ENCODE measurements at regions not wholly inside any gene's neighbourhood (a gene's known extent, or its start where the extent isn't known, plus 50 kb on each side); places are given as distances from the start of the nearest gene placed in this dataset.

- Mint-ChIP-seq H3K36me3 (ENCODE audit: low read depth) (no peaks in the 10 kb centered on the region), H3K9me3 (no peaks in the 10 kb centered on the region), H3K4me1 (no peaks in the 10 kb centered on the region), H3K4me3 (no peak overlapping the region), H3K27me3 (ENCODE audit: low read depth) (peaks cover 13% of the 10 kb centered on the region), H3K27ac (ENCODE audit: unreplicated experiment) (no peak overlapping the region)
- TF ChIP-seq CTCF (conservative IDR thresholded peaks at IDR 0.05) = no peak
- no peak for DNase-seq (ENCODE audit: low read depth, low spot score)
These were observed 94.3 kb downstream of the PRLHR start for GRCh38 chr10:118501171-118501570.

- no peaks in the 10 kb centered on the region for H3K36me3 Mint-ChIP-seq (ENCODE audit: low read depth)
- no peak for TF ChIP-seq CTCF (conservative IDR thresholded peaks at IDR 0.05)
- no peak overlapping the region for H3K27ac Mint-ChIP-seq (ENCODE audit: unreplicated experiment)
- H3K9me3 Mint-ChIP-seq = no peaks in the 10 kb centered on the region
- H3K4me1 Mint-ChIP-seq = no peaks in the 10 kb centered on the region
- no peak for DNase-seq (ENCODE audit: low read depth, low spot score)
- H3K4me3 Mint-ChIP-seq = no peak overlapping the region
- peaks cover 13% of the 10 kb centered on the region for H3K27me3 Mint-ChIP-seq (ENCODE audit: low read depth)
These were observed 94.9 kb downstream of the PRLHR start for GRCh38 chr10:118500477-118501104.

GRCh38 chr10:118499186-118499585 lies 96.3 kb downstream of the PRLHR start:
- Mint-ChIP-seq H3K9me3 (no peaks in the 10 kb centered on the region), H3K4me3 (no peak overlapping the region), H3K36me3 (ENCODE audit: low read depth) (no peaks in the 10 kb centered on the region), H3K27ac (ENCODE audit: unreplicated experiment) (no peak overlapping the region), H3K4me1 (no peaks in the 10 kb centered on the region), H3K27me3 (ENCODE audit: low read depth) (peaks cover 6% of the 10 kb centered on the region)
- no peak for TF ChIP-seq CTCF (conservative IDR thresholded peaks at IDR 0.05)
- no peak for DNase-seq (ENCODE audit: low read depth, low spot score)

GRCh38 chr10:118498623-118499022 lies 96.8 kb downstream of the PRLHR start:
- DNase-seq (ENCODE audit: low read depth, low spot score) = no peak
- Mint-ChIP-seq H3K4me3 (no peak overlapping the region), H3K4me1 (no peaks in the 10 kb centered on the region), H3K27me3 (ENCODE audit: low read depth) (no peaks in the 10 kb centered on the region), H3K9me3 (no peaks in the 10 kb centered on the region), H3K27ac (ENCODE audit: unreplicated experiment) (no peak overlapping the region), H3K36me3 (ENCODE audit: low read depth) (no peaks in the 10 kb centered on the region)
- TF ChIP-seq CTCF (conservative IDR thresholded peaks at IDR 0.05) = no peak

GRCh38 chr10:118497227-118497626 lies 98.2 kb downstream of the PRLHR start:
- no peaks in the 10 kb centered on the region for H3K36me3 Mint-ChIP-seq (ENCODE audit: low read depth)
- no peak for DNase-seq (ENCODE audit: low read depth, low spot score)
- no peak for TF ChIP-seq CTCF (conservative IDR thresholded peaks at IDR 0.05)
- no peaks in the 10 kb centered on the region for H3K9me3 Mint-ChIP-seq
- H3K27me3 Mint-ChIP-seq (ENCODE audit: low read depth) = no peaks in the 10 kb centered on the region
- H3K27ac Mint-ChIP-seq (ENCODE audit: unreplicated experiment) = no peak overlapping the region
- H3K4me3 Mint-ChIP-seq = no peak overlapping the region
- H3K4me1 Mint-ChIP-seq = no peaks in the 10 kb centered on the region
